Stimulated activated CD4-positive, alpha-beta T cell treated with anti-CD3 and anti-CD28 coated beads, Interleukin-2, amount 100 ng/mL, for 48 hours (primary cell): ENCODE measurements at regions not wholly inside any gene's neighbourhood (a gene's known extent, or its start where the extent isn't known, plus 50 kb on each side); places are given as distances from the start of the nearest gene placed in this dataset.
"Not testable (repeated sequence)": the region's sequence is repeated elsewhere in the genome, so short reads cannot be mapped to it uniquely, and the experiment has no call there.

Experiments used
- DNase-seq, 2 donors: peaks; one replicate each; pipeline ENCODE4 v3.0.0-alpha.2; 2020

DNA sequence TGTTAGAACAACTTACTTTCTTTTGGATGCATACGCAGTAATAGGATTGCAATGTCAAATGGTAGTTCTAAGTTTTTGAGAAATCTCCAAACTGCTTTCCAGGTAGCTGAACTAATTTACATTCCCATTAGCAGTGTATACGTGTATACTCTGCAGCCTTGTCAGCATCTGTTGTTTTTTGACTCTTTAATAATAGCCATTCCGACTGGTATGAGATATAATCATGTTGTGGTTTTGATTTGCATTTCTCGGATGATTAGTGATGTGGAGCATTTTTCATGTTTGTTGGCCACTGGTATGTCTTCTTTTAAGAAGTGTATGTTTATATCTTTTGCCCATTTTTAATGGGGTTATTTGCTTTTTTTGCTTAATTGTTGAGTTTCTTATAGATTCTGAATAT is 76.9 kb upstream of the HNRNPA1L2 start:
- DNase-seq: not testable (repeated sequence)

DNA sequence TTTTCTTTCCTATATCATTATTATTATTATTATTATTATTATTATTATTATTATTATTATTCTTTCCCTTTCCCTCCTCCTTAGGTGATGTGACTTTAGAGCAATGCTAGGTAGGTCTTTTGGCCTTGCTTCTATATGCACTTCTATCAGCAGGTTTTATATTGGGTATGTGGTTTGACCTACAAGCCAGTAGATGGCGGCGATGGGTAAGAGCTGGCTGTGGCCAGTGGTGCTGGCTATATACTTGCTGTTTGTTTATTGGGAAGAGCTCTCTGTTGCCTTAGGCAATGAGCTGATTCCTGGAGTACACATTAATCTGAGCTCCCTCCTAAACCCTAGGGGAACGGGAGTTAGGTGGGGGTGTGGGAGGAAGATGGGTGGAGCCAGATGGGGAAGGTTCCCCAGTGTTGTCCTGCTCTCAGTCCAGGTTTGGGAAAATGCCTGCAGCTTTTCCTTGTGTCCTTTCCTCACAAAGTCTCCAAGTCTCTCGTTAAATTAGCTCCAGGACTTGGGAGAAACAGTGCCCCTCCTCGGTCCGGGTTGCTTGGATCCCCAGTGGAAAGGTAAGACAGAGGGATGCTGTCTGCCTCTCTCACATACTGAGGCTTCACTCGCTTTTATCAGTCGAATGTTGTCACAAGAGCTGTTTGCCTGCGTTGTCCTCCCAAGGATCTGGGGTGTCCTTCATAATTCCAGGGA is 72.2 kb upstream of the HNRNPA1L2 start:
- DNase-seq: peak in 1 of 2 donors; percentile 4

GRCh38 chr13:52571163-52571562 is 71.1 kb upstream of the HNRNPA1L2 start:
- not testable (repeated sequence) for DNase-seq

- DNase-seq: not testable (repeated sequence)
Measured at GRCh38 chr13:52582962-52583361, 59.3 kb upstream of the HNRNPA1L2 start.
